ENCODE measurements at regions not wholly inside any gene's neighbourhood (a gene's known extent, or its start where the extent isn't known, plus 50 kb on each side); places are given as distances from the start of the nearest gene placed in this dataset.

DNA sequence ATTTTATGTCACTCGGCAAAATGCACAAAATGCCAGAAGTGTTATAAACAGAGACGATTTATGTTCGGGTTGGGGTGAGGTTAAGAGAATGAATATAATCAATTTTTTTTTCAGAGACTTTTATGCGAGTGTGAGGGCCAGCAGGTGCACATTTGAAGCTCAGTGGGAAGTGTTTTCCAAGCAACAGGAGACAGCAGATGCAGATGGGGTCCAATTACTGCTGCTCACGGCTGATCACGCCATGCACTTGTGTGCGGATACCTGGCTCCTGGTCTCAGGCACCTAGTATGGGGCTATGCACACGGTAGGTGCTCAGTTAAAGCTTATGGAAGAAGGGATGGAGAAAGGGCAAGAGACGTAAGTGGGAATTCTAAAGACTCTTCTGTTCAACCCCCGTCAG is 249.1 kb downstream of the MIAT start:
- DNase-seq (ENCODE audit: low read depth, low spot score) (no peak), FAIRE-seq (no peak)
- Histone ChIP-seq H3K9me1 (ENCODE audit: control insufficient read depth, extremely low read depth, insufficient read depth, low read length) (no peaks in the 10 kb centered on the region), H3K4me3 (ENCODE audit: control insufficient read depth in 2 of 3, extremely low read depth in 1 of 3, insufficient read depth in 2 of 3, low read depth in 1 of 3, low read length in 3 of 3) (no peak overlapping the region), H3K27me3 (ENCODE audit: control insufficient read depth, extremely low read depth, insufficient read depth, low read length) (peaks cover 29% of the 10 kb centered on the region), H3K79me2 (ENCODE audit: control insufficient read depth, insufficient read depth, low read length) (no peaks in the 10 kb centered on the region), H3K4me2 (ENCODE audit: control insufficient read depth, extremely low read depth, insufficient read depth, low read depth, low read length) (no peak overlapping the region), H2AFZ (ENCODE audit: control insufficient read depth, low read length) (no peak overlapping the region), H3K9ac (ENCODE audit: control insufficient read depth, extremely low read depth, insufficient read depth, low read length) (no peak overlapping the region), H4K20me1 (ENCODE audit: control insufficient read depth, extremely low read depth, insufficient read depth, low read length) (no peaks in the 10 kb centered on the region), H3K9me3 (ENCODE audit: control insufficient read depth, low read depth, low read length) (no peaks in the 10 kb centered on the region), H3K4me1 (ENCODE audit: control insufficient read depth, extremely low read depth, insufficient read depth, low read length) (no peaks in the 10 kb centered on the region), H3K36me3 (ENCODE audit: control insufficient read depth in 2 of 2, extremely low read depth in 1 of 2, insufficient read depth in 2 of 2, low read length in 2 of 2) (no peaks in the 10 kb centered on the region), H3K27ac (ENCODE audit: control insufficient read depth, insufficient read depth, low read length) (no peak overlapping the region)
- TF ChIP-seq EZH2 (IDR thresholded peaks at IDR 0.05; ENCODE audit: low read length) = no peak
- TF ChIP-seq, protein P1, sequence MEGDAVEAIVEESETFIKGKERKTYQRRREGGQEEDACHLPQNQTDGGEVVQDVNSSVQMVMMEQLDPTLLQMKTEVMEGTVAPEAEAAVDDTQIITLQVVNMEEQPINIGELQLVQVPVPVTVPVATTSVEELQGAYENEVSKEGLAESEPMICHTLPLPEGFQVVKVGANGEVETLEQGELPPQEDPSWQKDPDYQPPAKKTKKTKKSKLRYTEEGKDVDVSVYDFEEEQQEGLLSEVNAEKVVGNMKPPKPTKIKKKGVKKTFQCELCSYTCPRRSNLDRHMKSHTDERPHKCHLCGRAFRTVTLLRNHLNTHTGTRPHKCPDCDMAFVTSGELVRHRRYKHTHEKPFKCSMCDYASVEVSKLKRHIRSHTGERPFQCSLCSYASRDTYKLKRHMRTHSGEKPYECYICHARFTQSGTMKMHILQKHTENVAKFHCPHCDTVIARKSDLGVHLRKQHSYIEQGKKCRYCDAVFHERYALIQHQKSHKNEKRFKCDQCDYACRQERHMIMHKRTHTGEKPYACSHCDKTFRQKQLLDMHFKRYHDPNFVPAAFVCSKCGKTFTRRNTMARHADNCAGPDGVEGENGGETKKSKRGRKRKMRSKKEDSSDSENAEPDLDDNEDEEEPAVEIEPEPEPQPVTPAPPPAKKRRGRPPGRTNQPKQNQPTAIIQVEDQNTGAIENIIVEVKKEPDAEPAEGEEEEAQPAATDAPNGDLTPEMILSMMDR (optimal IDR thresholded peaks at IDR 0.05 in 1 of 3, IDR thresholded peaks at IDR 0.05 in 1 of 3, conservative IDR thresholded peaks at IDR 0.05 in 1 of 3; ENCODE audit: extremely low read depth in 1 of 3, insufficient read depth in 2 of 3, low read length in 3 of 3) = no peak
- dilution Hi-C loops (cut with MboI; ENCODE audit: extremely low pct_ligation_motif_present, low sequenced_read_pairs) = no loop called here

- dilution Hi-C loops (cut with MboI; ENCODE audit: extremely low pct_ligation_motif_present, low sequenced_read_pairs) = no loop called here
- DNase-seq (ENCODE audit: low read depth, low spot score) (no peak), FAIRE-seq (no peak)
- H3K4me1 ChIP-seq (ENCODE audit: control insufficient read depth, extremely low read depth, insufficient read depth, low read length) = no peaks in the 10 kb centered on the region
- TF ChIP-seq, protein P1 (optimal IDR thresholded peaks at IDR 0.05 in 1 of 3, IDR thresholded peaks at IDR 0.05 in 1 of 3, conservative IDR thresholded peaks at IDR 0.05 in 1 of 3; ENCODE audit: extremely low read depth in 1 of 3, insufficient read depth in 2 of 3, low read length in 3 of 3) = no peak
- no peak for TF ChIP-seq EZH2 (IDR thresholded peaks at IDR 0.05; ENCODE audit: low read length)
- H2AFZ ChIP-seq (ENCODE audit: control insufficient read depth, low read length) = no peak overlapping the region
- H3K79me2 ChIP-seq (ENCODE audit: control insufficient read depth, insufficient read depth, low read length) = no peaks in the 10 kb centered on the region
- H3K9me1 ChIP-seq (ENCODE audit: control insufficient read depth, extremely low read depth, insufficient read depth, low read length) = no peaks in the 10 kb centered on the region
- H3K27ac ChIP-seq (ENCODE audit: control insufficient read depth, insufficient read depth, low read length) = no peak overlapping the region
- no peak overlapping the region for H3K4me2 ChIP-seq (ENCODE audit: control insufficient read depth, extremely low read depth, insufficient read depth, low read depth, low read length)
- no peak overlapping the region for H3K9ac ChIP-seq (ENCODE audit: control insufficient read depth, extremely low read depth, insufficient read depth, low read length)
- no peak overlapping the region for H3K4me3 ChIP-seq (ENCODE audit: control insufficient read depth in 2 of 3, extremely low read depth in 1 of 3, insufficient read depth in 2 of 3, low read depth in 1 of 3, low read length in 3 of 3)
- H3K9me3 ChIP-seq (ENCODE audit: control insufficient read depth, low read depth, low read length) = no peaks in the 10 kb centered on the region
- H3K36me3 ChIP-seq (ENCODE audit: control insufficient read depth in 2 of 2, extremely low read depth in 1 of 2, insufficient read depth in 2 of 2, low read length in 2 of 2) = no peaks in the 10 kb centered on the region
- peaks cover 26% of the 10 kb centered on the region for H3K27me3 ChIP-seq (ENCODE audit: control insufficient read depth, extremely low read depth, insufficient read depth, low read length)
- H4K20me1 ChIP-seq (ENCODE audit: control insufficient read depth, extremely low read depth, insufficient read depth, low read length) = no peaks in the 10 kb centered on the region
Observed at GRCh38 chr22:26907366-26907765, 250.0 kb downstream of the MIAT start.

Data from keratinocyte (primary cell).